ENCODE measurements at regions not wholly inside any gene's neighbourhood (a gene's known extent, or its start where the extent isn't known, plus 50 kb on each side); places are given as distances from the start of the nearest gene placed in this dataset.

- TF ChIP-seq CTCF (IDR thresholded peaks at IDR 0.05) (no peak), POLR2A (IDR thresholded peaks at IDR 0.05) (no peak)
Observed at GRCh38 chr5:87776785-87777184, 364.1 kb upstream of the CCNH start.

Measured in body of pancreas (tissue), 4 donors.